Subcutaneous abdominal adipose tissue (tissue), 5 donors: ENCODE measurements at regions not wholly inside any gene's neighbourhood (a gene's known extent, or its start where the extent isn't known, plus 50 kb on each side); places are given as distances from the start of the nearest gene placed in this dataset.
"Not testable (repeated sequence)": the region's sequence is repeated elsewhere in the genome, so short reads cannot be mapped to it uniquely, and the experiment has no call there.

Experiments used
- H3K27ac ChIP-seq: one replicate; pipeline ENCODE4 v1.7.0; 2013; ENCODE audit warnings: low read depth, mild to moderate bottlenecking, inconsistent platforms, low read length, moderate library complexity
- H3K27me3 ChIP-seq, 5 donors: one replicate each; pipeline ENCODE4 v1.7.0; 2013; ENCODE audit warnings: low read length in 5 of 5, inconsistent platforms in 1 of 5; ENCODE audit not compliant: control insufficient read depth in 5 of 5, insufficient read depth in 4 of 5
- H3K36me3 ChIP-seq, 5 donors: one replicate each; pipeline ENCODE4 v1.7.0; 2013; ENCODE audit warnings: low read length in 5 of 5; ENCODE audit not compliant: control insufficient read depth in 5 of 5, insufficient read depth in 5 of 5
- H3K4me1 ChIP-seq, 5 donors: one replicate each; pipeline ENCODE4 v1.7.0; 2013; ENCODE audit warnings: low read length in 5 of 5, mild to moderate bottlenecking in 3 of 5, moderate library complexity in 1 of 5; ENCODE audit not compliant: control insufficient read depth in 5 of 5, insufficient read depth in 5 of 5
- H3K4me3 ChIP-seq, 5 donors: one replicate each; pipeline ENCODE4 v1.7.0; 2013; ENCODE audit warnings: low read length in 5 of 5, low read depth in 1 of 5
- H3K9ac ChIP-seq, 5 donors: one replicate each; pipeline ENCODE4 v1.7.0; 2013; ENCODE audit warnings: low read length in 5 of 5, mild to moderate bottlenecking in 4 of 5, moderate library complexity in 3 of 5
- H3K9me3 ChIP-seq, 5 donors: one replicate each; pipeline ENCODE4 v1.7.0; 2013; ENCODE audit warnings: low read length in 5 of 5; ENCODE audit not compliant: control insufficient read depth in 5 of 5
- donor health status: healthy.
- donor health status: healthy.
- donor health status: healthy.
- donor health status: healthy.
- donor health status: healthy.

- no peak overlapping the region for H3K27ac ChIP-seq
- H3K36me3 ChIP-seq = no peaks in the 10 kb centered on the region
- H3K27me3 ChIP-seq = peaks cover 0 to 3% (median 0%) of the 10 kb centered on the region in 5 donors
- peaks cover 0 to 51% (median 9%) of the 10 kb centered on the region in 5 donors for H3K4me1 ChIP-seq
- no peaks in the 10 kb centered on the region for H3K9me3 ChIP-seq
- no peak overlapping the region for H3K9ac ChIP-seq
- no peak overlapping the region for H3K4me3 ChIP-seq
Observed at GRCh38 chr1:30008372-30008997, 714.9 kb downstream of the MATN1 start.

GRCh38 chr1:30005972-30006619, 717.3 kb downstream of the MATN1 start:
- H3K4me1 ChIP-seq = peaks cover 0 to 30% (median 0%) of the 10 kb centered on the region in 5 donors
- H3K9me3 ChIP-seq = no peaks in the 10 kb centered on the region
- H3K27me3 ChIP-seq = peaks cover 0 to 4% (median 0%) of the 10 kb centered on the region in 5 donors
- no peak overlapping the region for H3K4me3 ChIP-seq
- H3K9ac ChIP-seq = no peak overlapping the region
- H3K27ac ChIP-seq = no peak overlapping the region
- H3K36me3 ChIP-seq = no peaks in the 10 kb centered on the region

- H3K27ac ChIP-seq = no peak overlapping the region
- H3K9me3 ChIP-seq = no peaks in the 10 kb centered on the region
- no peak overlapping the region for H3K9ac ChIP-seq
- H3K4me1 ChIP-seq = peaks cover 0 to 4% (median 0%) of the 10 kb centered on the region in 5 donors
- no peak overlapping the region for H3K4me3 ChIP-seq
- H3K27me3 ChIP-seq = peaks cover 0 to 7% (median 0%) of the 10 kb centered on the region in 5 donors
- H3K36me3 ChIP-seq = no peaks in the 10 kb centered on the region
Observed at GRCh38 chr1:30001732-30002039, 721.7 kb downstream of the MATN1 start.

- H3K4me3 ChIP-seq = no peak overlapping the region
- no peaks in the 10 kb centered on the region for H3K36me3 ChIP-seq
- peaks cover 0 to 7% (median 0%) of the 10 kb centered on the region in 5 donors for H3K27me3 ChIP-seq
- peaks cover 0 to 2% (median 0%) of the 10 kb centered on the region in 5 donors for H3K4me1 ChIP-seq
- H3K9ac ChIP-seq = no peak overlapping the region
- no peaks in the 10 kb centered on the region for H3K9me3 ChIP-seq
- H3K27ac ChIP-seq = no peak overlapping the region
Observed at GRCh38 chr1:30001011-30001731, 722.2 kb downstream of the MATN1 start.

GRCh38 chr1:30000266-30000665, 723.1 kb downstream of the MATN1 start:
- Histone ChIP-seq H3K4me1 (no peaks in the 10 kb centered on the region), H3K9me3 (no peaks in the 10 kb centered on the region), H3K27me3 (peaks cover 0 to 7% (median 0%) of the 10 kb centered on the region in 5 donors), H3K27ac (no peak overlapping the region), H3K9ac (no peak overlapping the region), H3K36me3 (no peaks in the 10 kb centered on the region), H3K4me3 (no peak overlapping the region)

GRCh38 chr1:29999595-29999994, 723.8 kb downstream of the MATN1 start:
- H3K36me3 ChIP-seq = no peaks in the 10 kb centered on the region
- H3K9me3 ChIP-seq = peaks cover 0 to 2% (median 0%) of the 10 kb centered on the region in 5 donors
- H3K27ac ChIP-seq = no peak overlapping the region
- H3K27me3 ChIP-seq = peaks cover 0 to 7% (median 0%) of the 10 kb centered on the region in 5 donors
- H3K4me3 ChIP-seq = no peak overlapping the region
- H3K4me1 ChIP-seq = no peaks in the 10 kb centered on the region
- no peak overlapping the region for H3K9ac ChIP-seq

GRCh38 chr1:29998686-29999085, 724.7 kb downstream of the MATN1 start:
- no peak overlapping the region for H3K9ac ChIP-seq
- no peak overlapping the region for H3K4me3 ChIP-seq

GRCh38 chr1:29997818-29998217, 725.6 kb downstream of the MATN1 start:
- not testable (repeated sequence) for H3K4me1 ChIP-seq, H3K27me3 ChIP-seq, H3K9ac ChIP-seq, H3K4me3 ChIP-seq, H3K36me3 ChIP-seq, H3K27ac ChIP-seq
- peaks cover 0 to 12% (median 8%) of the 10 kb centered on the region in 5 donors for H3K9me3 ChIP-seq

More at GRCh38 chr1:29998686-29999085, 724.7 kb downstream of the MATN1 start:
- Histone ChIP-seq H3K4me1 (no peaks in the 10 kb centered on the region), H3K27me3 (peaks cover 0 to 7% (median 0%) of the 10 kb centered on the region in 5 donors), H3K36me3 (no peaks in the 10 kb centered on the region), H3K27ac (no peak overlapping the region), H3K9me3 (peaks cover 0 to 4% (median 0%) of the 10 kb centered on the region in 5 donors)

GRCh38 chr1:29993950-29994349, 729.4 kb downstream of the MATN1 start:
- Histone ChIP-seq H3K4me3 (no peak overlapping the region), H3K9ac (no peak overlapping the region)

GRCh38 chr1:29991815-29992214, 731.6 kb downstream of the MATN1 start:
- H3K4me3 ChIP-seq = no peak overlapping the region
- H3K9me3 ChIP-seq = peaks cover 0 to 12% (median 9%) of the 10 kb centered on the region in 5 donors
- H3K27me3 ChIP-seq = peaks cover 0 to 7% (median 3%) of the 10 kb centered on the region in 5 donors
- peaks cover 0 to 5% (median 0%) of the 10 kb centered on the region in 5 donors for H3K4me1 ChIP-seq
- no peaks in the 10 kb centered on the region for H3K36me3 ChIP-seq
- H3K27ac ChIP-seq = no peak overlapping the region
- H3K9ac ChIP-seq = no peak overlapping the region

More at GRCh38 chr1:29993950-29994349, 729.4 kb downstream of the MATN1 start:
- Histone ChIP-seq H3K27ac (no peak overlapping the region), H3K36me3 (no peaks in the 10 kb centered on the region), H3K4me1 (peaks cover 0 to 5% (median 0%) of the 10 kb centered on the region in 5 donors), H3K9me3 (peaks cover 0 to 12% (median 9%) of the 10 kb centered on the region in 5 donors), H3K27me3 (peaks cover 0 to 7% (median 5%) of the 10 kb centered on the region in 5 donors)
